ENCODE measurements at regions not wholly inside any gene's neighbourhood (a gene's known extent, or its start where the extent isn't known, plus 50 kb on each side); places are given as distances from the start of the nearest gene placed in this dataset.

- TF ChIP-seq CTCF (IDR thresholded peaks at IDR 0.05) (no peak), POLR2AphosphoS5 (IDR thresholded peaks at IDR 0.05; ENCODE audit: low read depth, low read length) (no peak)
These were observed 70.0 kb upstream of the ZNF479 start for GRCh38 chr7:57202274-57202673.
